ENCODE measurements at regions not wholly inside any gene's neighbourhood (a gene's known extent, or its start where the extent isn't known, plus 50 kb on each side); places are given as distances from the start of the nearest gene placed in this dataset.
"Not testable (repeated sequence)": the region's sequence is repeated elsewhere in the genome, so short reads cannot be mapped to it uniquely, and the experiment has no call there.

- no peak for DNase-seq
These were observed 176.1 kb downstream of the ISL1 start for GRCh38 chr5:51559339-51559738.

GRCh38 chr5:51559921-51560658 lies 176.8 kb downstream of the ISL1 start:
- no peak for DNase-seq

- no peak for DNase-seq
These were observed 183.7 kb downstream of the ISL1 start for GRCh38 chr5:51566953-51567352.

DNA sequence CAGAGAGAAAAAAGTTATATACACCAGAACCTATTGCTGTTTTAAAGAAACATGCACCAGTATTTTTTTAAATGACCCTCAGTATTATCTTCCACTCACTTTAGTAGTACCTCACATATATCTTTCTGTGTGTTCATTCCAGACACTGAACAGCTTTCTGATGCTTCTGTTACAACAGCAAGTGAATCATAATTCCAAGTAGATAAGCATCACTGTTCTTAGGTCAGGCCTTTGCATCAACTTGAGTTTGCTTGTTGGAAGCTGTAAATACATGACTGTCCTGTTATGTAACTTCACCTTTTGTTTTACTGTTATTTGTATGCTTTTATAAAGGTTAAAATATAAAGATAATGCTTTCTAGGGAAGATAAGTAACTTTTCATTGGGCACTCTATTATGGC lies 184.4 kb downstream of the ISL1 start:
- no peak for DNase-seq

GRCh38 chr5:51573835-51574234 lies 190.6 kb downstream of the ISL1 start:
- DNase-seq, result no peak

GRCh38 chr5:51582871-51583394 lies 199.7 kb downstream of the ISL1 start:
- no peak for DNase-seq

- no peak for DNase-seq
These were observed 214.8 kb downstream of the ISL1 start for GRCh38 chr5:51598026-51598425.

DNA sequence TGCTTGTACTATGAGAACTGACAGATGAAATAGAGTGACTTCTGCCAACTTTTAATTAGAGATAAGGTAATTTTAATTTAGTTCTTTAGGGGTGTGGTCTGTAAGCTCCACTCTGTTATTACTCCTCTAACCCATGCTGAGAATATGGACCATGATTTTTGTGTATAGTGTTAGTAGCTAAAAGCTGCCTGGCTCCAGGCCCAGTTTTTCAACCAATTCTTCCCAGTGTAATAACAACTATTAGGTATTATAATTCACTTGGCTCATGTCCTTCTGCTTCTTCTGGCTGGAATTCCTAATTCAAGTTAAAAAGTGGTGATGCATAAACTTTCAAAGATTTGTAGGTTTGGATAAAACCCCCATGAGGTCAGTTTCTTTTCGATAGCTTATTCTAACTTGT lies 216.3 kb downstream of the ISL1 start:
- DNase-seq, result no peak

DNA sequence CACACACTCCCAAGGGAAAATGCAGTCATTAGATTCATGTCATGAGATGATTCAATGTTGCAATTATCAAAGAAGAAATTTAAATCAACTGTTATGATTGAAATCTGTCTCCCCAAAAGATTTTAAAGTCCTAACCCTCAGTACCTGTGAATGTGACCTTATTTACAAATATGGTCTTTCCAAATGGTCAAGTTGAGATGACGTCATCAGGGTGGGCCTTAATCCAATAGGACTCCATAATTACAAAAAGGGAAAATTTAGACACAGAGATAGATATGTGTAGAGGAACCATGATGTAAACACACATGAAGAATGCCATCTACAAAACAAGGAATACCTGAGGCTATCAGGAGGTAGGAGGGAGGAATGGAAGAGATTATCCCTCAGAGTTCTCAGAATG lies 221.1 kb downstream of the ISL1 start:
- no peak for DNase-seq

- DNase-seq, result no peak
These were observed 223.7 kb downstream of the ISL1 start for GRCh38 chr5:51606921-51607320.

DNA sequence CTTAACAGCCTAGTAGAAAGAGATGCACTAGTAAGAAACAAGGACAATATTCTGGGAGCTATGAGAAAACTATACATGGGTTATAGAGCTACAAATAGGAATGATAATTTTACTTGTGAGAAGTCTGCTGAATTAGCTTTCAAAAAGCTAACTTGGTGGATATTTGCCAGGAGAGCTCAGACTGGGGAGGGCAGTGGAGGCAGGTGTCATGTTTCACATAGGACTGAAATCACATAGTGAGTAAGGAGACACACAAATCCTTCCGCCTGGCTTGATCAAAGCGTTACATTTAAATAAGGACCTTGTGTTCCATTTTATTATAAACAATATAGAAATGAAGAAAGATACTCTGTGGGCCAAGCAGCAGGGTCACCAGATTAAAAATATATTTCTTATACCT lies 235.0 kb downstream of the ISL1 start:
- DNase-seq, result no peak

DNA sequence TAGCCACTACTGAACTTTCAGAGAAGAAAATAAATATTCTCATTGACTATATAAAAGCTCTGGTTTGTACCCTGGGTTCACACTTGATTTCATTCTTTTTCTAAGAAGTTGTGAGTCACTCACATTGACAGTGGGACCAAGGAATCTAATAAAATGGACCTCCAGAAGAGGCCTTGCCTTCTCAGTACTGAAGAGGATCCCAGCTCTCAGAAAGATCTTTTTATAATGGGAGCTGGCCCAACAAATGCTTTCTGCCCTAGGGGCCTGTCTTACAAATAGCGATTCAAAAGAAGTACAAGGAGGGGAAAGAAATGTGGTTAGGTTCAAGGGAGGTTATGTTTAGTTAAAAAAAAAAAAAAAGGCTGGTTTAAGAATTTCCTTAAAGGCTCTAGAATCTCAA lies 237.9 kb downstream of the ISL1 start:
- DNase-seq, result no peak

GRCh38 chr5:51622161-51622790 lies 239.0 kb downstream of the ISL1 start:
- DNase-seq, result no peak

DNA sequence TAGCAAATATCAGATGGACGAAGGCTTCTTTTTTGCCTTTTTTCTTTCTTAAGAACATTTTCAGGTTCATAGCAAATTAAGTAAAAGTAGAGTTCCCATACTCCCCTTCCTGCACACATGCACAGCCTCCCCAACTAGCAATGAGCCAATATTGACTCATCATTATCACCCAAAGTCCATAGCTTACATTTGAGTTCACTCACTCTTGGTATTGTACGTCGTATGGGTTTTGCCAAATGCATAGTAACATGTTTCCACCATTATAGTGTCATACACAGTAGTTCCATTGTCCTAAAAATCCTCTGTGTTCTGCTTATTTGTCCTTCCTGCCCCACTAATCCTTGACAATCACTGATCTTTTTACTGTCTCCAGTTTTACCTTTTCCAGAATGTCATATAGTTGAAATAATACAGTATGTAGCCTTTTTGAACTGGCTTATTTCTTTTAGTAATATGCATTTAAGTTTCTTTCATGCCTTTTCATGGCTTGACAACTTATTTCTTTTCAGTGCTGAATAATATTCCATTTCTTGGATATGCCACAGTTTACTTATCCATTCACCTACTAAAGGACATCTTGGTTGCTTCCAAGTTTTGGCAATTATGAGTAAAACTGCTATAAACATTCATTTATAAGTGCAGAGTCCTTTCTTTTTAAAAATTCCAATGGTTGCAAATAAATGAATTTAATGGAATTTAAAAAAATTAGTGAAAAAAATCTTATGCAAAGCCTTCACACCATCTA lies 242.1 kb downstream of the ISL1 start:
- DNase-seq, result no peak

DNA sequence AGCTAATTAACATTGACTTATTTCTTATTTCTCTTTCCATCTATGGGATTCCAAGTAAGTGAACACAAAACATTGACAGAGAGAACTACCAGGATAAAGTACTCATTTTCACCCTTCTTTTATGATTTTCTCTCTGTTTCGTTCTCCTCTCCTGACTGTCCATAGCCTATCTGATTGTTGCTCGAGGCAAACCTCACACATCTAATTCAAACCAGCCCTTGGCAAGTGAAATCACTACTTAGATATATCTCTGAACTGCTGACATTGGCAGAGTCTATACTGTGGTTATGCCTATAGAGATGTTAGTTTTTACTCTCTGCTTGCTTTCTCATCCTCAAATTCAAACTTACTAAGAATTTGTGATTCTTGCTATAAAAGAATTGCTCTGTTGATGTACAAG lies 248.8 kb downstream of the ISL1 start:
- DNase-seq, result no peak

- peak in 18 of 58 donors; percentile 0 to 15 (median 1) for DNase-seq
These were observed 249.5 kb downstream of the ISL1 start for GRCh38 chr5:51632793-51633192.

DNA sequence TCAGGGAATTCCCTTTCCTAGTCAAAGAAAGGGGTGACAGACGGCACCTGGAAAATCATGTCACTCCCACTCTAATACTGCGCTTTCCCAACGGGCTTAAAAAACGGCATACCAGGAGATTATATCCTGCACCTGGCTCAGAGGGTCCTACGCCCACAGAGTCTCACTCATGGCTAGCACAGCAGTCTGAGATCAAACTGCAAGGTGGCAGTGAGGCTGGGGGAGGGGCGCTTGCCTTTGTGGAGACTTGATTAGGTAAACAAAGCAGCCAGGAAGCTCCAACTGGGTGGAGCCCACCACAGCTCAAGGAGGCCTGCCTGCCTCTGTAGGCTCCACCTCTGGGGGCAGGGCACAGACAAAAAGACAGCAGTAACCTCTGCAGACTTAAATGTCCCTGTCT lies 253.7 kb downstream of the ISL1 start:
- not testable (repeated sequence) for DNase-seq

DNA sequence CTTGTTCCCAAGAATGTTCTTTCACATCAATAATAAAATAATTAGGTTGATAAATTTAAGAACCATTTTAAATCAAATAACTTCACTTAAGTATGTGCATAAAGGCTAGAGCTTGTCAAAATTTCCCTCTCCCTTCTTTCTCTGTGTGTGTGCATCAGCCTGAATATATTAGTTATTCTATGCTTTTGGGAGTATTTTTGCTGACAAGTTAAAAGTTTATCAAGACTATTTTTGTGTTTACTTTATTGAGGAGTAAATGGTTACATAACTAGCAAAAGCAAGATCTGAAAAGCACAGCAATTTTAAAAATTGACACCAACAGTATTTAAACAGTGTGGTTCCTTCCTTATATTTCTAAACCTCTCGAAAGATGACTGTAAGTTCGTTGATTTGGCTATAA lies 261.7 kb downstream of the ISL1 start:
- DNase-seq, result no peak

- no peak for DNase-seq
These were observed 263.2 kb downstream of the ISL1 start for GRCh38 chr5:51646482-51646881.

- DNase-seq, result no peak
These were observed 267.6 kb downstream of the ISL1 start for GRCh38 chr5:51650824-51651223.

DNA sequence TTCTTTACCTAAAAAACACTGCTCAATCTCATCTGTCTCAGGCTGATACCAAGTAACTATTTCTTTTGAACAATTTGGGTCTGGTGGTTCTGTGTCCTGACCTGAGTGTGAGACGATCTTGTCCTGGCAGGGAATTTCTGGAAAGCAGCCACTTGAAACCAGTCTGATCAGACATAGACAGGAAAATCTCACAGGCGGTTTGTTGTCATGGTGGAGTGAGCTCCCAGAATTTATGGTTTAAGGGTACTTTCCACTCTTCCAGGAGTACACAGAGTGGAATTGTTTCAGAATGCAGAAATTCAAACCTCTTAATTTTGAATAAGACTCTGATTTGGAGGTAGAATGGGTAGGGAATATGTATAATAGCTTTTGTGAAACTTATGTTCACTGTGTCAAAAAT lies 268.2 kb downstream of the ISL1 start:
- no peak for DNase-seq

GRCh38 chr5:51651889-51652288 lies 268.6 kb downstream of the ISL1 start:
- DNase-seq, result no peak

All from anterior cingulate cortex (tissue), 58 donors.